B cell (primary cell): ENCODE measurements at regions not wholly inside any gene's neighbourhood (a gene's known extent, or its start where the extent isn't known, plus 50 kb on each side); places are given as distances from the start of the nearest gene placed in this dataset.

Source experiments
- CTCF ChIP-seq: fragments of 200-600 bp; IDR thresholded peaks from one replicate; pipeline ENCODE4 v1.8.0; 2022; ENCODE audit warnings: antibody characterized with exemption, mild to moderate bottlenecking
- EZH2 ChIP-seq: IDR thresholded peaks from 2 replicates; pipeline ENCODE4 v1.6.1; 2012; ENCODE audit warnings: borderline replicate concordance, low read depth, mild to moderate bottlenecking, moderate library complexity, low read length; ENCODE audit not compliant: insufficient read depth, poor library complexity, severe bottlenecking

- TF ChIP-seq EZH2 (no peak), CTCF (no peak)
Observed at GRCh38 chr2:21303876-21304275, 180.1 kb downstream of the TDRD15 start.
